ENCODE measurements at regions not wholly inside any gene's neighbourhood (a gene's known extent, or its start where the extent isn't known, plus 50 kb on each side); places are given as distances from the start of the nearest gene placed in this dataset.

- TF ChIP-seq POLR2AphosphoS5 (IDR thresholded peaks at IDR 0.05): no peak
- TF ChIP-seq CTCF (IDR thresholded peaks at IDR 0.05): no peak
- no peak for TF ChIP-seq POLR2A (IDR thresholded peaks at IDR 0.05)
- no peak for TF ChIP-seq EP300 (IDR thresholded peaks at IDR 0.05)
Observed at GRCh38 chr20:11791835-11792567, 125.7 kb upstream of the BTBD3 start.
